ENCODE measurements at regions not wholly inside any gene's neighbourhood (a gene's known extent, or its start where the extent isn't known, plus 50 kb on each side); places are given as distances from the start of the nearest gene placed in this dataset.

GRCh38 chr14:71713016-71713415, 219.2 kb upstream of the RGS6 start:
- no peak for DNase-seq
- Histone ChIP-seq H2AFZ (ENCODE audit: low read length) (no peak overlapping the region), H2AK5ac (ENCODE audit: insufficient read length, low read length) (no peak overlapping the region), H2BK12ac (ENCODE audit: insufficient read length, low read depth, low read length) (no peak overlapping the region), H3K4me2 (ENCODE audit: insufficient read depth, insufficient read length, low read length) (no peak overlapping the region), H4K91ac (ENCODE audit: insufficient read length, low read depth, low read length) (no peak overlapping the region), H3K4ac (ENCODE audit: low read depth, low read length) (no peak overlapping the region), H3K79me1 (ENCODE audit: insufficient read depth, low read depth, low read length, poor library complexity, severe bottlenecking) (no peaks in the 10 kb centered on the region), H3K27me3 (ENCODE audit: insufficient read depth, low read length) (no peaks in the 10 kb centered on the region), H3K18ac (ENCODE audit: insufficient read length, low read depth, low read length) (no peak overlapping the region), H3K9ac (ENCODE audit: extremely low read depth, insufficient read length, low read length) (no peak overlapping the region), H3K56ac (ENCODE audit: insufficient read length, low read depth, low read length) (no peak overlapping the region), H2BK20ac (ENCODE audit: low read depth, low read length, poor library complexity, severe bottlenecking) (no peak overlapping the region), H3K4me1 (ENCODE audit: insufficient read depth, low read length) (0 out of 2 replicates have a peak, but pooled peaks cover 5% of the 10 kb centered on the region), H3K9me3 (ENCODE audit: control insufficient read depth, low read depth, low read length) (no peaks in the 10 kb centered on the region), H3K79me2 (ENCODE audit: insufficient read depth, low read length) (no peaks in the 10 kb centered on the region), H2BK5ac (ENCODE audit: insufficient read length, low read length) (no peak overlapping the region), H3K23ac (ENCODE audit: insufficient read length, low read depth, low read length) (no peak overlapping the region), H4K5ac (ENCODE audit: insufficient read length, low read depth, low read length) (no peak overlapping the region), H3K27ac (ENCODE audit: insufficient read length, low read depth, low read length) (no peak overlapping the region), H2BK120ac (ENCODE audit: low read depth, low read length, poor library complexity, severe bottlenecking) (no peak overlapping the region), H4K20me1 (ENCODE audit: control insufficient read depth, insufficient read depth, insufficient read length) (no peaks in the 10 kb centered on the region), H3K23me2 (ENCODE audit: insufficient read length, low read depth, low read length, poor library complexity, severe bottlenecking) (peaks cover 3% of the 10 kb centered on the region), H3T11ph (ENCODE audit: low read length) (no peak overlapping the region), H4K8ac (replicated peaks; ENCODE audit: insufficient read length, low read depth, low read length) (no peak overlapping the region), H2BK15ac (ENCODE audit: low read depth, low read length) (no peak overlapping the region), H3K14ac (ENCODE audit: insufficient read depth, low read length) (no peak overlapping the region)
- no CpG with 5 or more reads among the region's 1 CpG for WGBS (ENCODE audit: extremely low coverage, insufficient read length, low lambda C conversion rate)
- no peak for TF ChIP-seq CTCF (conservative IDR thresholded peaks at IDR 0.05)
- Mint-ChIP-seq H3K36me3 (ENCODE audit: insufficient read depth in 1 of 3, low read depth in 3 of 3) (peaks cover 6 to 25% (median 18%) of the 10 kb centered on the region in 3 experiments; a peak in 5 of 7 replicates), H3K27ac (no peak overlapping the region; a peak in 1 of 7 replicates), H3K4me1 (peaks cover 14% of the 10 kb centered on the region in 2 experiments), H3K9me3 (no peaks in the 10 kb centered on the region), H3K4me3 (no peak overlapping the region), H3K27me3 (ENCODE audit: low read depth) (no peaks in the 10 kb centered on the region)
